ENCODE measurements at regions not wholly inside any gene's neighbourhood (a gene's known extent, or its start where the extent isn't known, plus 50 kb on each side); places are given as distances from the start of the nearest gene placed in this dataset.
A peak's percentile ranks its signal among the peaks of the same experiment; 100 is the strongest.
"Not testable (repeated sequence)": the region's sequence is repeated elsewhere in the genome, so short reads cannot be mapped to it uniquely, and the experiment has no call there.

- DNase-seq = peak; percentile 16
Observed at GRCh38 chr12:87529413-87529812, 499.8 kb downstream of the C12orf50 start.

DNA sequence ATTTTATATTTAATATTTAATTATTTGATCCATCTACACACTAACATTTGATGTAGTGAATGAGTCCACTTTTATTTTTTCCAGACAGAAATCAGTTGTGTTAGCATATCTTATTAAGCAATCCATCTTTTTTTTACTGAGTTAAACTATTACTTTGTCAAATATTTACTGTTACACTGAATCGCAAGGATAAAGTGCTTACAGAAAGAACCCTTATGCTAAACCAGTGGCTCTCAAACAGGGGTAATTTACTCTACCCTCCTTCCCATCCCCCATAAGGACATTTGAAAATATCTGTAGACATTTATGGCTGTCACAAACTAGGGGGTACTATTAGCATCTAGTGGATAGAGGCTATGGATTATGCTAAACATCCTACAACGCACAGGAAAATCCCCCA, 508.2 kb downstream of the C12orf50 start:
- DNase-seq = no peak

DNA sequence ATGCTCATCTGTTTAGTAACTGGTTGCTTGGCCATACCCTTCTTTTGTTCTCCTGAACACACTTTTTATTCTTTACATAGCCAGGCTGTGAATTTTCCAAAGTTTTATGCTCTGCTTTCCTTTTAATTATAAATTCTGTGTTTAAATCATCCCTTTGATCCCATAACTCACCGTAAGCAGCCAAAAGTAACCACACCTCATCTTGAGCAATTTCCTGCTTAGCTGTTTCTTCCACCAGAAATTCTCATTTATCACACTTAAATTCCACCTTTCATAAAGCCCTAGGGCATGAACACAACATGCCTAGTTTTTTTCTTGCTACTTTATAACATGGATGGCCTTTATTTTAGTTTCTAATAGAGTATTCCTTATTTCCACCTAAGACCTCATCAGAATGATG, 510.7 kb downstream of the C12orf50 start:
- no peak for DNase-seq

GRCh38 chr12:87518036-87518435, 511.2 kb downstream of the C12orf50 start:
- DNase-seq = no peak

GRCh38 chr12:87513536-87514280, 515.5 kb downstream of the C12orf50 start:
- no peak for DNase-seq

DNA sequence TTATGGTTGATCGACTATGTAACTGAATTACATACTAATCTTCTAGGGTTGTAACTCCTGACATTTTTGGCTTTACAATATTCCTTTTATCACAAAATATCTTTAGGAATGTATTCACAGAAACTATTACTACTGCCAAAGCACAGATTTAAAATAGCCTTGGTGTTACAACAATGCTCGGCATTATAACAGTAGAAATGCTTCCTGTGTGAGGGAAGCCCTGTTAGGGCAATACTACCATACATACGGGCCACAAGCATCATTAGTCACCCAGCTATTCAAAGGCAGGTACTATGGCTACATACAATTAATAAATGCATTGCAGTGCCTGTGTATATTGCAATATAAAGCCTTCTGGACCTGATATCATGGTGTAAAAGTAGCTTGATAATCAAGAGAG, 517.8 kb downstream of the C12orf50 start:
- DNase-seq = no peak

DNA sequence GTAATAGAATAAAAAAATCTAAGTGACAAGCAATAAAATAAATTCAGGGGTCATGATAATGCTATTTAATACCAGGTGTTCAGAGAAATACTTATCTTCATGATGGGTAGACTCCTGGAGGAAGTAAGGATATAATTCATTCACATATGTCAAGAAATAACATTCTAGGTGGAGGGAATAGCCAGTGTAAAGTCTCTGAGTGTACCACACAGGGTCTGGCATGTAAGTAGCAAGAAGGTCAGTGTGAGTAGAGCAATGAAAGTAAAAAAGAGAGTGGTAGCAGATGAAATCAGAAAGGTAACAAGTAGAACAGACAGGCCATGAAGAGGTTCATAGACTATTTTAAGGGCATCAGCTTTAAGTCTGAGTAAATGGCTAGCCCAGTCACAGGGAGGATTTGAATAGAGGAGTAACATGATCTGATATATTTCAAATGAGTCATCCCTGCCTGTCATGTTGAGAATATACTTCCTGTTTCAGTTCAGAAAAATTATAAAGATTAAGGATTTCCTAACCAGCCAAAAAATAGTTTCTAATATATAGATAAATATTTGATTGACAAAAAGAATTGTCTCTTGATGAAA, 519.9 kb downstream of the C12orf50 start:
- no peak for DNase-seq

DNA sequence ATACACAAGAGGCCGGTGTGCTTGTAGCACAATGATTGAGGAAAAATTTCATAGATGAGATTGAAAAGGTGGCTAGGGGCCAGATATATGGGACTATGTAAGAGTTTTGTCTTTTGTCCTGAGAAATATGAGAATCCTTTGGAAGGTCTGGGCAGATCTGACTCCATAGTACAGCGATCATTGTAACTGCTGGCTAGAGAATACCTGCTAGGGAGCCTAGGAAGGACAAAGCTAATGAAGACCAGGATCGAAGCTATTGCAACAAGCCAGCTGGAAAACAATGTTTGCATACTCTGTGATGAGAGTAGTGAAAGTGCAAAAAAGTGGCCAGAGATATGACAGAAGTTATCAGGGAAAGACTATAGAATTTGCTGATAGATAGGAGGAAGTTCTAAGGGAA, 537.6 kb downstream of the C12orf50 start:
- DNase-seq = no peak

DNA sequence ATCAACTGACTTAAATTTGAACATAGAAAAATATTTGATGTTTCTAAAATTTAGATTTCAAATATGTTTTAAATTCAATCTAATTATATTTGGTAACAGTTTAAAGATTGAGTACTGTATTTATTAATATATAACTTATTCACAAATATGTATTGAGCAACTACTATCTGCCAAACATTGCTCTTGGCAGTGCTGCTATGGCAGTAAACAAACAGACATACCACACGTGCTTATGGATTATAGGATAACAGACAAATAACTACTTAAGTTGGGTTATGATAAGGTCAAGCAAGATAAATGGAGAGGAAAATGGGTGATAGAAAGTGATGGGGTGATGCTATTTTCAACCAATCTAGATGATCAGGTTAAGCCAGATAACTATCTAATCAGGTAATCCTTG, 538.1 kb downstream of the C12orf50 start:
- no peak for DNase-seq

DNA sequence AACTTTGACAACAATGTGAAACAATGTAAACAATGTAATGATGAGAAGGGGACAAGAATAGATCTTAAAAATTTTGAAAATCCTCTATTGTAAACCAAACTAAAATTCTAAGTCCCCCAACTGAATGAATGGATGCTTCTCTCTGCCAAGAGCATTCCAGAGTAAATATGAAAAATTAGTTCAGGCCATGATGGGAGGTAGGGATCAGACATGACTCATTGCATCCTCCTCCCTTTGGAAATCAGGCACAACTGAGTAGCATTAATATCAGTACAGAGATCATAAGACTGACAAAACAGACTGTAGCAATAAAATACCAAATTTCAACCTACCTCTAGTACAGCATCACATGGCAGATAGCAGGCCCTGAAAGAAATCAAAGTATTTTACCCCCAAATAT, 559.9 kb downstream of the C12orf50 start:
- DNase-seq = no peak

- no peak for DNase-seq
Observed at GRCh38 chr12:87467936-87468335, 561.3 kb downstream of the C12orf50 start.

GRCh38 chr12:87464565-87464964, 564.6 kb downstream of the C12orf50 start:
- DNase-seq = no peak

DNA sequence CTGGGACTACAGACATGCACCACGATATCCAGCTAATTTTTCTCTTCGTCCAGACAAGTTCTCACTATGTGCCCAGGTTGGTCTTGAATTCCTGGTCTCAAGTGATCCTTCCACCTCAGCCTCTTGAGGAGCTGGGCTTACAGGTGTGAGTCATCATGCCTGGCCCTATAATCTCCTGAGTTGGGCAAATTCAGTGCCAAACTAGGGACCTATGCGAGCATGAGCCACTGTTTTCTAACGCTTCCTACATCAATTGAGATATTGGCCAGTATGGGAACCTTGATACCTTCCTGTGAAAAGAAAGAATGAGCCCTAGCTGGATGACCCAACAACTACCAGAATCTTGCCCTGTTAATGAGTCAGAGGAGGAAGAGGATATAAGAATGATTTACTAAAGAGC, 585.2 kb downstream of the C12orf50 start:
- no peak for DNase-seq

DNA sequence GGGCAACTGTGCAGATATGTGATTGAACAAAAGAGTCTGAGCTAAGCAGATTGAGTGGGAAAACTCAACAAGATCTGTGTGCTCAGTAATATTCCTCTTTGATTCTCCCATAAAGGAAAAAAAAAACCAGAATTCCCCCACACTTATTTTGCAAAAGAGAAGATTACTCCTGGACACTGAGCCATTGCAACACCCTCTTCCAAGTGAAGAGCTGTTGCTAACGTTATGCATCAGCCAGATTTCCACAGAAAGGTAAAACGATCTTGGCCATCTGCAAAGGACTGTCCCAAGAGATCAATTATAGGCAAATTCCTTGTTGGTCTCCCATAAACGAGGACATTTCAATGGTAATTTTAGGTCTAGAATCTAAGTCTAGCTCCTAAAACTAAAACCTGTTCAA, 587.7 kb downstream of the C12orf50 start:
- no peak for DNase-seq

- no peak for DNase-seq
Observed at GRCh38 chr12:87439990-87440827, 589.0 kb downstream of the C12orf50 start.

GRCh38 chr12:87430444-87430843, 598.8 kb downstream of the C12orf50 start:
- no peak for DNase-seq

DNA sequence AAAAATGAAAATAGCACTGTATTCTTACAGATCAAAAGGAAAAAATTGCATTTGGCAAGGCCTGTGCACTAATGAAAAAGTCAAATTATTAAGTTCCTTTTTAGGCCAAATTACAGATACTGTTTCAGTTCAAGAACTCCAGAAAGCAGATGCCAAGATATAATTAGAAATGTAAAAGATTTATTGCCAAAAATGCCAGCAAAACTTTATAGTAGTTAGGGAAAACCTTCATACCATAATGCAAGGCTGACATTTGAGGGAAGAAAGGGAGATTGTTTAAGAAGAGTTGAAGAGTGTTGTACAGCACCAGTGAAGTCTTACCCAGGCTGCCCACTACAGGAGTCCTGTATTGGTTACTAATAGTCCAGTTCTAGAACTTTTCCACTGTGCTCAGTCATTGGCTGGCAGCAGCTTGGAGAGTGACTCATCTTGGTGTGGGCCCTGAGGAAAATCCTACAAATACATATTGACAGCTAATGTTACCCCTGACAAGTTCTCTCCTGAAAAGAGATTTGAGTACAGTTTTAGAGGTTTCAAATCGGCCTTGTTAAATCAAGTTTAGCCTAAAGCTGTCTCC, 600.4 kb downstream of the C12orf50 start:
- no peak for DNase-seq

DNA sequence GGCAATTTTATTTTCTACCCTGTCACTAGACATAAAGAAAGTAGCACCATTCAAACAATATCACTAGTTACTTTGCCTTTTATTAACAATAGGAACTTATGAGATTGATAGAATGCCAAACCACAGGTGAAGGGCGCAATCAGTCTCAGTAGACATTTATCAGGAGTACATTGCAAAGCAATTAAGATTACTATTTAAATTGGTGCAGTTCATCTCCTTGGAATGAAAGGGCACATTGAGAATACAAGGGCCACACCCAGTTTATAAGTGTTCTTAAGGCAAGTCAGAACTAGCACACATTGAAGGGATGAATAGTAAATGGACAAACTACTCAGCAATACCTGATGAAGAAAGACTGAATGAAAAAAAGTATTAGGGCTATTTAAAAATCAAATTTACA, 601.4 kb downstream of the C12orf50 start:
- no peak for DNase-seq

- DNase-seq = no peak
Observed at GRCh38 chr12:87425942-87426554, 603.2 kb downstream of the C12orf50 start.

GRCh38 chr12:87421233-87421632, 608.0 kb downstream of the C12orf50 start:
- DNase-seq = not testable (repeated sequence)

DNA sequence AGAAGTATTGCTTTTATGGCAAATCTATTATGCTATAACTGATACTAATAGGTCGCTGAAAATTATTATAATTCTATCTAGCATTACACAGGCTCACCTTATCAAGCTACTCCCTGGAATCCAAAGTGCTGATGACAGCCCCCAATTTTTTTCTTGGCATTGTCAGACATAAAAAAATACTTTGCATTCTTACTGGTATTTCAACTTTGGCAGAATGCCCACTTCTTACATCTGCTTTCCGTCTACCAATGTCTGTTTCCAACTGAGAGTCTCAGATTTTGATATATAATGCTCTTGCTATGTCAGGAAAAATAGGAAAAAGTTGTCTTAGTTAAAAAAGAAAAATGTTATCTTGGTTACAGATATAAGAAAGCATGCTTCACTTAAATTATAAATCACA, 615.4 kb downstream of the C12orf50 start:
- DNase-seq = no peak

DNA sequence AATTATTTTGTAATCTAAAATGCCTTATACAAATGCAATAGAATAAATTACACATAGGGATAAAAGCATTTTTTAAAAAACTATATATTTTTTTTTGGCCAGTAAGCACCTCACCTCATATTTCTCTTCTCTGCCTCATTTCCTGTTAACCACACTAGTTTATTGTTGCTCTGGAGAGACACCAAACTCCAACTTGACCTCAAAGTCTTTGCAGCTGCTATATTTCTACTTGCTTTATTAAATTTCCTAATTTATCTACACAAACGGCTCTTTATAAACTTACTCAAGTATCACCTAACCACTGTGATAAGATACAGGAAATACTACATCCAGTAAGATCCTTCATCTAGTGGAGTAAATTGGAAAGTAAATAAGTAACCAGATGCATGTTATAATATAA, 622.3 kb downstream of the C12orf50 start:
- DNase-seq = no peak

- no peak for DNase-seq
Observed at GRCh38 chr12:87405918-87406317, 623.3 kb downstream of the C12orf50 start.
